ENCODE measurements at regions not wholly inside any gene's neighbourhood (a gene's known extent, or its start where the extent isn't known, plus 50 kb on each side); places are given as distances from the start of the nearest gene placed in this dataset.

GRCh38 chr6:106832766-106833510 is 141.6 kb downstream of the CD24 start:
- TF ChIP-seq POLR2AphosphoS5 (IDR thresholded peaks at IDR 0.05): no peak
- no peak for TF ChIP-seq POLR2A (IDR thresholded peaks at IDR 0.05)
- TF ChIP-seq CTCF (IDR thresholded peaks at IDR 0.05): no peak
